Mucosa of descending colon (tissue), 3 donors: ENCODE measurements at regions not wholly inside any gene's neighbourhood (a gene's known extent, or its start where the extent isn't known, plus 50 kb on each side); places are given as distances from the start of the nearest gene placed in this dataset.

Experiments used
- ATAC-seq: fragments of 200-7000 bp; cut with Tn5 transposase; one replicate; pipeline ENCODE4 v1.9.1; 2020; ENCODE audit warnings: mild to moderate bottlenecking, moderate library complexity
- DNase-seq, 3 donors: peaks; one replicate each; pipeline ENCODE4 v3.0.0-alpha.2; 2020
- H3K36me3 ChIP-seq: fragments of 200-600 bp; one replicate; pipeline ENCODE4 v1.8.0; 2021; ENCODE audit warnings: low read depth, mild to moderate bottlenecking
- H3K4me1 ChIP-seq: fragments of 200-600 bp; one replicate; pipeline ENCODE4 v1.8.0; 2021; ENCODE audit warnings: low read depth, mild to moderate bottlenecking
- H3K4me3 ChIP-seq: fragments of 200-600 bp; one replicate; pipeline ENCODE4 v1.8.0; 2021; ENCODE audit warnings: mild to moderate bottlenecking
- H3K9me3 ChIP-seq: fragments of 200-600 bp; one replicate; pipeline ENCODE4 v1.8.0; 2021; ENCODE audit warnings: mild to moderate bottlenecking
- intact Hi-C, 2 donors: fragments of 100-400 bp; cut with DNase I in 1 of 2; cut with micrococcal nuclease in 1 of 2; formaldehyde crosslinking; loops; one replicate each; pipeline versions ENCODE4 v1.11.0 to v1.11.1; 2022; cut with DNase I, micrococcal nuclease
- TF ChIP-seq, protein P1 (sequence below): fragments of 200-600 bp; IDR thresholded peaks from one replicate; pipeline ENCODE4 v1.8.0; 2022; ENCODE audit warnings: antibody characterized with exemption, mild to moderate bottlenecking
- donor health status: DM: no; HTN: no; CAD: no; lungs with moderate emphysema.
- donor health status: DM: no; HTN: no; CAD: no.
- donor health status: DM: no; HTN: yes; CAD: no.

DNA sequence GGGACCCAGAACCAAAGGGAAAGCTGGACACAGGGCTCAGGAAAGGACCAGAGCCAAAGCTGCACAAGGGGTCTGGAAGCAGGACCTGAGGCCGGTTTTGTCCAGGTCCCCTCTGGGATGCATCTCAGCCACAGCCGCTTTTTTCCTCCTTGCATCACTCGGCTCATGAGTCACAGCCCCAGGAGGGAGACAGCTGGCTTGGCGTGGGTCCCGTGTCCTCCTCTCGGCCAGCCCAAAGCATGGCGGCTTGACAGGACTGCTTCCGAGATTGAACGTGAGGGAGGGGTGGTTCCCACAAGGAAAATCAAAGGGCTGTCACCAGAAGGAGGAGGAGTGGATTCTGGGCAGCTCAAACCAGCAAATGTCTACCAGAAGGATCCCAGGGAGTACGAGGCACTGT, 56.7 kb upstream of the CPLX2 start:
- no peak for DNase-seq
- Histone ChIP-seq H3K4me1 (no peaks in the 10 kb centered on the region), H3K9me3 (no peaks in the 10 kb centered on the region), H3K36me3 (no peaks in the 10 kb centered on the region), H3K4me3 (no peak overlapping the region)
- ATAC-seq: no peak
- intact Hi-C loops: no loop called here
- TF ChIP-seq, protein P1, sequence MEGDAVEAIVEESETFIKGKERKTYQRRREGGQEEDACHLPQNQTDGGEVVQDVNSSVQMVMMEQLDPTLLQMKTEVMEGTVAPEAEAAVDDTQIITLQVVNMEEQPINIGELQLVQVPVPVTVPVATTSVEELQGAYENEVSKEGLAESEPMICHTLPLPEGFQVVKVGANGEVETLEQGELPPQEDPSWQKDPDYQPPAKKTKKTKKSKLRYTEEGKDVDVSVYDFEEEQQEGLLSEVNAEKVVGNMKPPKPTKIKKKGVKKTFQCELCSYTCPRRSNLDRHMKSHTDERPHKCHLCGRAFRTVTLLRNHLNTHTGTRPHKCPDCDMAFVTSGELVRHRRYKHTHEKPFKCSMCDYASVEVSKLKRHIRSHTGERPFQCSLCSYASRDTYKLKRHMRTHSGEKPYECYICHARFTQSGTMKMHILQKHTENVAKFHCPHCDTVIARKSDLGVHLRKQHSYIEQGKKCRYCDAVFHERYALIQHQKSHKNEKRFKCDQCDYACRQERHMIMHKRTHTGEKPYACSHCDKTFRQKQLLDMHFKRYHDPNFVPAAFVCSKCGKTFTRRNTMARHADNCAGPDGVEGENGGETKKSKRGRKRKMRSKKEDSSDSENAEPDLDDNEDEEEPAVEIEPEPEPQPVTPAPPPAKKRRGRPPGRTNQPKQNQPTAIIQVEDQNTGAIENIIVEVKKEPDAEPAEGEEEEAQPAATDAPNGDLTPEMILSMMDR: no peak

DNA sequence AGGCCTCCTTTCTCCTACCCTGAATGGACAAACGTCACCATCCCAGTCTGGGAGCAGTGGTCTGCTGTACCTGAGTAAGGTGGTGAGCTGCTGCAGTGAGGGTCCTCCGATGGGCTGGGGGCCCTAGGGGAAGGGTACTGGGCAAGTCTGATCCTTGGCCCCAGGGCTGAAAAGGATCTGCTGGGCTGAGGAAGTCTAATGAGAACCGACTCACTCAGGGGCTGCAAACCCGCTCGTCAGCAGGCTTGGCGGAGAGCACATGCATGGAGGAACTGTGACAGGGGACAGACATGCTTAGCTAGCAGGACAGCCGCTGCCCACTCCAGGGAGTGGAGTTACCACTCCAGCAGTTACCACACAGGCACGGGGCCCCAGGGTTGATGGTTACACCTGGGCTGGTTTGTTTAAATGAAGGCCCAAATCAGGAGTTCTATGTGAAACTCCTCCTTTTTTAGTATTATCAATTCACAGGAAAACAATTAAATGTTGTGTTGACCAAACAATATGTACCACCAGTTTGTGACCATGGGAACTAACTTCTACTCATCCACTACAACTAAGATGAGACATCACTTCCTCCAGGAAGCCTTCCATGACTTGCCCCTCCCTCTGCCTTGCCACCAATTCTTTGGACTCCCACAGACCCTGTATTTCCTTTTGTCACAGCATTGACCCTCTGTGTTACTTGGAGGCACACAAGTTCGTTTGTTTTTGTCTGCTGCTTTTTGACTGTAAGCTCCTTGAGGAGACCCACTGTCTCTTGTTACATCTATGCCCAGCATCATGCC, 56.1 kb upstream of the CPLX2 start:
- ATAC-seq (no peak), DNase-seq (no peak)
- Histone ChIP-seq H3K4me1 (no peaks in the 10 kb centered on the region), H3K36me3 (no peaks in the 10 kb centered on the region), H3K9me3 (no peaks in the 10 kb centered on the region), H3K4me3 (no peak overlapping the region)
- TF ChIP-seq, protein P1: no peak
- intact Hi-C loops: no loop called here

DNA sequence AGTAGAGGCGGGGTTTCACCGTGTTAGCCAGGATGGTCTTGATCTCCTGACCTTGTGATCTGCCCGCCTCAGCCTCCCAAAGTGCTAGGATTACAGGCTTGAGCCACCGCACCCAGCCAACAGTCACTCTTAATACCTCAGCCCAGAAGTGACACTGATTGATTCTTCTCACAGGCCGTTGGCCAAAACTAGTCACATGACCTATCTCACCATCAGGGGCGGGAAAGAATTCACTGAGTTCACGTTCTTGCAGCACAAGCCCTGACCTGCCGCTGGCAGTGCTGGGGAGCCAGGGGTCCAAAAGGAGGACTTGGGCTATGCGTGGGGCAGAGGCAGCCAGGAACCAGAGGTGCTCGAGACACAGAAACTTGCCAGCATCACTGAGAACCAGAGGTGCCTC, 55.0 kb upstream of the CPLX2 start:
- H3K36me3 ChIP-seq: no peaks in the 10 kb centered on the region
- H3K4me1 ChIP-seq: no peaks in the 10 kb centered on the region
- H3K4me3 ChIP-seq: no peak overlapping the region
- ATAC-seq (no peak), DNase-seq (no peak)
- no peaks in the 10 kb centered on the region for H3K9me3 ChIP-seq
- intact Hi-C loops: no loop called here
- TF ChIP-seq, protein P1: no peak

DNA sequence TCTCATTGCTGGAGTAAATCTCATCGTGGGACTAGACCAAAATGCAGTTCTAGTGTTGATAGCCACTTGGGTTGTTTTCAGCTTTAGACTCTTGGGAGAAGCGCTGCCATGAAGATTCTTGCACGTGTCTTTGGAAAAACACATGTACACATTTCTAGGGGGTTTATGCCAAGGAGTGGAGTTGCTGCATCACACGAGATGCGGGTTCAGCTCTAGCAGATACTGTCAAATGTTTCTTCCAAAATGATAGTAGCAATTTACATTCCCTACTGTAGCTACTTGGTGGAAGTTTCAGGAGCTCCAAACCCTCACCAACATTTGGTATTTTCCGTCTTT, 52.3 kb upstream of the CPLX2 start:
- TF ChIP-seq, protein P1: no peak
- ATAC-seq: no peak
- H3K4me3 ChIP-seq: no peak overlapping the region
- intact Hi-C loops: no loop called here
- H3K9me3 ChIP-seq: no peaks in the 10 kb centered on the region
- H3K36me3 ChIP-seq: no peaks in the 10 kb centered on the region
- no peaks in the 10 kb centered on the region for H3K4me1 ChIP-seq
- DNase-seq: no peak

DNA sequence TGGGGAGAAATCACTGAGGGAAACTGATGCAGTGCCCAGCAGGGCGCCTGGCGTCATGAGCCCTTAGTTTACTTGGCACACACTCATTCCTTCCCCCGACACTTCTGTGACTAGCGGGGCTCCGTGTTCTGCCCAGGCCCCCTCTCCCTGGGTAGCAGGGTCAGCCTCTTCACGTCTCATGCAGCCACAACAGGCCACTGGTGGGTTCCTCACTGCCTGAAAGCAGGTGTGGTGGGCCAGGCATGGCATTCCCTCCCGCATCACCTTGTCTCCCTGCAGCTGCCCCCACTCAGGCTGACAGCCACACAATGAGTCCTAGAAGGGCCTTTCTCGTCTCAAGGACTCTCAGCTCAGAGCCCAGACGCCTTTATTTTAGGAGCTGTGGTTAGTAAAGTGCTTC, 51.1 kb upstream of the CPLX2 start:
- intact Hi-C loops: no loop called here
- Histone ChIP-seq H3K36me3 (no peaks in the 10 kb centered on the region), H3K9me3 (no peaks in the 10 kb centered on the region), H3K4me3 (no peak overlapping the region), H3K4me1 (no peaks in the 10 kb centered on the region)
- no peak for DNase-seq
- TF ChIP-seq, protein P1: no peak
- ATAC-seq: no peak
